Duodenal mucosa (tissue), 2 donors: ENCODE measurements at regions not wholly inside any gene's neighbourhood (a gene's known extent, or its start where the extent isn't known, plus 50 kb on each side); places are given as distances from the start of the nearest gene placed in this dataset.

Experiments
- H3K27ac ChIP-seq: one replicate; pipeline ENCODE4 v1.7.0; 2013; ENCODE audit warnings: low read depth, low read length
- H3K27me3 ChIP-seq, 2 donors: one replicate each; pipeline ENCODE4 v1.7.0; 2013; ENCODE audit warnings: low read length in 2 of 2, control low read depth in 1 of 2; ENCODE audit not compliant: insufficient read depth in 2 of 2, control insufficient read depth in 1 of 2
- H3K36me3 ChIP-seq, 2 donors: one replicate each; pipeline ENCODE4 v1.7.0; 2013; ENCODE audit warnings: low read length in 2 of 2, control low read depth in 1 of 2; ENCODE audit not compliant: insufficient read depth in 2 of 2, control insufficient read depth in 1 of 2
- H3K4me1 ChIP-seq, 2 donors: one replicate each; pipeline ENCODE4 v1.7.0; 2013; ENCODE audit warnings: low read length in 2 of 2, control low read depth in 1 of 2; ENCODE audit not compliant: insufficient read depth in 2 of 2, control insufficient read depth in 1 of 2
- H3K4me3 ChIP-seq, 2 donors: one replicate each; pipeline ENCODE4 v1.7.0; 2013; ENCODE audit warnings: low read length in 2 of 2, low read depth in 1 of 2
- H3K9ac ChIP-seq, 2 donors: one replicate each; pipeline ENCODE4 v1.7.0; 2013; ENCODE audit warnings: low read length in 2 of 2, low read depth in 1 of 2
- H3K9me3 ChIP-seq, 2 donors: one replicate each; pipeline ENCODE4 v1.7.0; 2013; ENCODE audit warnings: low read length in 2 of 2, control low read depth in 1 of 2; ENCODE audit not compliant: control insufficient read depth in 1 of 2

GRCh38 chr11:29029452-29029851, 921.3 kb downstream of the METTL15 start:
- no peak overlapping the region for H3K4me3 ChIP-seq
- H3K36me3 ChIP-seq: no peaks in the 10 kb centered on the region
- H3K27me3 ChIP-seq: no peaks in the 10 kb centered on the region
- no peaks in the 10 kb centered on the region for H3K4me1 ChIP-seq
- peaks cover 0 to 11% of the 10 kb centered on the region in 2 donors for H3K9me3 ChIP-seq
- H3K9ac ChIP-seq: no peak overlapping the region
- no peak overlapping the region for H3K27ac ChIP-seq

DNA sequence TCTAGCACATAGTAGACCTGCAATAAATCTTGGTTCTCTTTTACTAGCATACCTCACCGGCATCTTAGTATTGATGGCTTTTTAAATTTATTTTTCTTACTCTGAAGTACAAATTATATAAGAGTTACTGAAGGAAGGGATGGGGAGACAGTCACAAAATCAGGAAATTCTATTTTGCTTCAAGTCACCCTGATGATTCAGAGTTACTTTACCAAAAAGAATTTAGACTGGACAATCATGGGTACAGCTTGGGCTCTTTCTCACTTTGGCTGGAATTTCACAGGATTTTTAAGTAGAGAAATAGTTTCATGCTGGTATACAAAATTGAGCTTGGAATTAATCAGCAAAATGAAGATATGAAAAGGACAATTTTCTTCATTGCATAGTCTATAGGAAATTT, 919.2 kb downstream of the METTL15 start:
- no peak overlapping the region for H3K27ac ChIP-seq
- no peaks in the 10 kb centered on the region for H3K36me3 ChIP-seq
- H3K9ac ChIP-seq: no peak overlapping the region
- H3K4me1 ChIP-seq: no peaks in the 10 kb centered on the region
- H3K9me3 ChIP-seq: peaks cover 0 to 11% of the 10 kb centered on the region in 2 donors
- H3K27me3 ChIP-seq: no peaks in the 10 kb centered on the region
- H3K4me3 ChIP-seq: no peak overlapping the region

GRCh38 chr11:29026286-29026685, 918.1 kb downstream of the METTL15 start:
- Histone ChIP-seq H3K36me3 (no peaks in the 10 kb centered on the region), H3K27me3 (no peaks in the 10 kb centered on the region), H3K4me1 (no peaks in the 10 kb centered on the region), H3K4me3 (no peak overlapping the region), H3K27ac (no peak overlapping the region), H3K9ac (no peak overlapping the region), H3K9me3 (peaks cover 0 to 11% of the 10 kb centered on the region in 2 donors)

GRCh38 chr11:29025001-29025400, 916.8 kb downstream of the METTL15 start:
- H3K36me3 ChIP-seq: no peaks in the 10 kb centered on the region
- no peak overlapping the region for H3K27ac ChIP-seq
- no peaks in the 10 kb centered on the region for H3K27me3 ChIP-seq
- no peaks in the 10 kb centered on the region for H3K4me1 ChIP-seq
- no peak overlapping the region for H3K4me3 ChIP-seq
- H3K9ac ChIP-seq: no peak overlapping the region
- H3K9me3 ChIP-seq: peaks cover 0 to 11% of the 10 kb centered on the region in 2 donors

- H3K4me3 ChIP-seq: no peak overlapping the region
- H3K9ac ChIP-seq: no peak overlapping the region
- no peaks in the 10 kb centered on the region for H3K27me3 ChIP-seq
- H3K9me3 ChIP-seq: peaks cover 0 to 9% of the 10 kb centered on the region in 2 donors
- H3K36me3 ChIP-seq: no peaks in the 10 kb centered on the region
- H3K4me1 ChIP-seq: no peaks in the 10 kb centered on the region
- no peak overlapping the region for H3K27ac ChIP-seq
Observed at GRCh38 chr11:29024386-29024785, 916.2 kb downstream of the METTL15 start.

GRCh38 chr11:29023761-29024160, 915.6 kb downstream of the METTL15 start:
- Histone ChIP-seq H3K9me3 (peaks cover 0 to 5% of the 10 kb centered on the region in 2 donors), H3K4me1 (no peaks in the 10 kb centered on the region), H3K27ac (no peak overlapping the region), H3K27me3 (no peaks in the 10 kb centered on the region), H3K9ac (no peak overlapping the region), H3K36me3 (no peaks in the 10 kb centered on the region), H3K4me3 (no peak overlapping the region)

DNA sequence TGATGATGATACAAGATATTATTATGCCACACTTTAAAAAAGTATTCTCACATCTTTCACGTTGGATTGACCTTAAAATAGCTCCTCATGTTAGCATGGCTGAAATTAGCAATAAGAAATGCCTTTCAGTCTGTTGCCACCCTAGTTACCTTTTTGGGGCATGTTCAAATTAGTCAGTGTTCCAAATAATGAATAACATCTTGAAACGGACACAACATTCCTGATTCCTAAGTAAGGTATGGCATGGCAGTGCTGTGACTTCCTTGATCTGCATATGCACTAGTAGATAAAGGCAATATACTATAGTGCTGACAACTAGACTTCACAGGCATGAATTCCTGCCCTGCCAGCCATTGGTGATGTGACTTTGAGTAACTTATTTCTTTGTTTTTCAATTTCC, 914.5 kb downstream of the METTL15 start:
- no peak overlapping the region for H3K9ac ChIP-seq
- H3K4me3 ChIP-seq: no peak overlapping the region
- no peaks in the 10 kb centered on the region for H3K9me3 ChIP-seq
- no peak overlapping the region for H3K27ac ChIP-seq
- no peaks in the 10 kb centered on the region for H3K36me3 ChIP-seq
- no peaks in the 10 kb centered on the region for H3K4me1 ChIP-seq
- no peaks in the 10 kb centered on the region for H3K27me3 ChIP-seq

DNA sequence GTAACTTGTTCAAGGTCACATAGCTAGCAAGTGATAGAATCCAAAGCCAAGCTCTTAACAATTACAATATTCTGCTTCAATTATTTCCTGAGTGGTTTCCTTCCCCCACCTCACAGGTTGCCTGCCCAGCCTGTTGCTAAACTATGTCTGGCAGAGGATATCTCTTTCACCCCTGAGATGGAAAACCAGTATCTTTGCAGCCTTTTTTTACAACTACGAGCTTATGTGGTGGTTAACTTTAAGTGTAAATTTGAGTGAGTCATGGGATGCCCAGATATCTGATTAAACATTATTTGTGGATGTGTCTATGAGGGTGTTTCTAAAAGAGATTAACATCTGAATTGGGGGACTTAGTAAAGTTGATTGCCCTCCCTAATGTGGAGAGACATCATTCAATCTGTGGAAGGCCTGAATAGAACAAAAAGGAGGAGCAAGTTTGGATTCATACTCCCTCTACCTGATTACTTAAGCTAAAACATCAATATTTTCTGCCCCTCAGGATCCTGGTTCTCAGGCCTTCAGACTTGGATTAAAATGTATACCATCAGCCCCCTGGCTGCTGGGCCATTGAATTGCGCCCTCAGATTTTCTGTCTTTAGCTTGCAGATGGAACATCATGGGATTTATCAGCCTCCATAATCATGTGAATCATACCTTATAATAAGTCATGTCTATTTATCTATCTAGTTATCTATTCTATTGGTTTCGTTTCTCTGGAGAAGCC, 911.9 kb downstream of the METTL15 start:
- Histone ChIP-seq H3K9ac (no peak overlapping the region), H3K4me3 (no peak overlapping the region), H3K9me3 (no peaks in the 10 kb centered on the region), H3K27ac (no peak overlapping the region), H3K27me3 (no peaks in the 10 kb centered on the region), H3K4me1 (no peaks in the 10 kb centered on the region), H3K36me3 (no peaks in the 10 kb centered on the region)

DNA sequence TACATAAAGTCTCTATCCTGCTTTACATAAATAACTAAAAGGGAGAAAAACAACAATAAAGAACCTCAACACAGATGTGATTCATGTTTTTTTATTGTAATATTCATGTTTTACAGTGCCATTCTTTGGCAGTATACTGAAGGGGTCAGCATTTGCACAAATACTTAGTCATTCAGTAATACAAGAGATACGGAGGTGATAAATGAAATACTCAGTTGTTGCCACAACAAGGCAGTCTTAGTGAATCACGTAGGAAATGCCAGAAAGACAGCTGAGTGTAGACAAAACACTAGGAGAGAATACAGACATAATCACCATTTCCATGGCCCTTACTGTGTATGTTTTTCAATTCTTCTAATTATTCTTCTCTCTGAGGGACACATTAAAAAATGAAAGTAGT, 910.4 kb downstream of the METTL15 start:
- no peak overlapping the region for H3K4me3 ChIP-seq
- H3K9me3 ChIP-seq: no peaks in the 10 kb centered on the region
- H3K27me3 ChIP-seq: no peaks in the 10 kb centered on the region
- H3K9ac ChIP-seq: no peak overlapping the region
- H3K27ac ChIP-seq: no peak overlapping the region
- H3K4me1 ChIP-seq: no peaks in the 10 kb centered on the region
- no peaks in the 10 kb centered on the region for H3K36me3 ChIP-seq

- H3K36me3 ChIP-seq: no peaks in the 10 kb centered on the region
- H3K27me3 ChIP-seq: no peaks in the 10 kb centered on the region
- H3K9ac ChIP-seq: no peak overlapping the region
- no peaks in the 10 kb centered on the region for H3K4me1 ChIP-seq
- H3K4me3 ChIP-seq: no peak overlapping the region
- H3K27ac ChIP-seq: no peak overlapping the region
- no peaks in the 10 kb centered on the region for H3K9me3 ChIP-seq
Observed at GRCh38 chr11:29017941-29018340, 909.8 kb downstream of the METTL15 start.
